ENCODE measurements at regions not wholly inside any gene's neighbourhood (a gene's known extent, or its start where the extent isn't known, plus 50 kb on each side); places are given as distances from the start of the nearest gene placed in this dataset.

GRCh38 chr2:49600524-49600923 is 446.2 kb upstream of the FSHR start:
- H3K27me3 ChIP-seq (ENCODE audit: insufficient read depth, low read length), result no peaks in the 10 kb centered on the region
- FAIRE-seq, result no peak
- no peaks in the 10 kb centered on the region for H3K36me3 ChIP-seq (ENCODE audit: insufficient read depth, low read length)
- no peak overlapping the region for H3K4me3 Mint-ChIP-seq (ENCODE audit: unreplicated experiment)
- no peak overlapping the region for H3K4me2 ChIP-seq (ENCODE audit: low read length)
- no peaks in the 10 kb centered on the region for H3K79me2 ChIP-seq (ENCODE audit: insufficient read depth, low read length)
- no peaks in the 10 kb centered on the region for H4K20me1 ChIP-seq (ENCODE audit: insufficient read depth, low read length)
- H3K27me3 Mint-ChIP-seq (ENCODE audit: low read depth, unreplicated experiment), result no peaks in the 10 kb centered on the region
- no peaks in the 10 kb centered on the region for H3K36me3 Mint-ChIP-seq (ENCODE audit: low read depth, unreplicated experiment)
- TF ChIP-seq EZH2 (IDR thresholded peaks at IDR 0.05; ENCODE audit: insufficient read depth, low read length), result no peak
- no peak for TF ChIP-seq CTCF (IDR thresholded peaks at IDR 0.05; ENCODE audit: insufficient read depth, low read depth, low read length)
- H3K27ac Mint-ChIP-seq (ENCODE audit: unreplicated experiment), result no peak overlapping the region
- H2AFZ ChIP-seq (ENCODE audit: low read depth, low read length), result no peak overlapping the region
- DNase-seq (ENCODE audit: low read depth), result no peak
- no peak overlapping the region for H3K27ac ChIP-seq (ENCODE audit: low read depth, low read length)
- H3K4me1 Mint-ChIP-seq (ENCODE audit: low read depth, unreplicated experiment), result no peaks in the 10 kb centered on the region
- no peaks in the 10 kb centered on the region for H3K4me1 ChIP-seq (ENCODE audit: insufficient read depth, low read length)
- no peak overlapping the region for H3K9ac ChIP-seq (ENCODE audit: low read length)
- H3K4me3 ChIP-seq (ENCODE audit: insufficient read depth, low read depth, low read length), result no peak overlapping the region
- H3K9me3 ChIP-seq (ENCODE audit: insufficient read depth, low read depth, low read length), result no peaks in the 10 kb centered on the region
- no peaks in the 10 kb centered on the region for H3K9me3 Mint-ChIP-seq (ENCODE audit: unreplicated experiment)

GRCh38 chr2:49598231-49598630 is 443.9 kb upstream of the FSHR start:
- H3K4me3 Mint-ChIP-seq (ENCODE audit: unreplicated experiment), result no peak overlapping the region
- H3K27me3 Mint-ChIP-seq (ENCODE audit: low read depth, unreplicated experiment), result no peaks in the 10 kb centered on the region
- Histone ChIP-seq H3K9ac (ENCODE audit: low read length) (no peak overlapping the region), H3K9me3 (ENCODE audit: insufficient read depth, low read depth, low read length) (no peaks in the 10 kb centered on the region), H3K4me3 (ENCODE audit: insufficient read depth, low read depth, low read length) (no peak overlapping the region), H4K20me1 (ENCODE audit: insufficient read depth, low read length) (no peaks in the 10 kb centered on the region), H3K79me2 (ENCODE audit: insufficient read depth, low read length) (no peaks in the 10 kb centered on the region), H3K27me3 (ENCODE audit: insufficient read depth, low read length) (no peaks in the 10 kb centered on the region), H2AFZ (ENCODE audit: low read depth, low read length) (no peak overlapping the region), H3K36me3 (ENCODE audit: insufficient read depth, low read length) (no peaks in the 10 kb centered on the region), H3K4me1 (ENCODE audit: insufficient read depth, low read length) (no peaks in the 10 kb centered on the region), H3K4me2 (ENCODE audit: low read length) (no peak overlapping the region), H3K27ac (ENCODE audit: low read depth, low read length) (no peak overlapping the region)
- no peak for DNase-seq (ENCODE audit: low read depth)
- H3K27ac Mint-ChIP-seq (ENCODE audit: unreplicated experiment), result no peak overlapping the region
- TF ChIP-seq CTCF (IDR thresholded peaks at IDR 0.05; ENCODE audit: insufficient read depth, low read depth, low read length), result no peak
- TF ChIP-seq EZH2 (IDR thresholded peaks at IDR 0.05; ENCODE audit: insufficient read depth, low read length), result no peak
- no peaks in the 10 kb centered on the region for H3K36me3 Mint-ChIP-seq (ENCODE audit: low read depth, unreplicated experiment)
- peaks cover 13% of the 10 kb centered on the region for H3K9me3 Mint-ChIP-seq (ENCODE audit: unreplicated experiment)
- FAIRE-seq, result no peak
- no peaks in the 10 kb centered on the region for H3K4me1 Mint-ChIP-seq (ENCODE audit: low read depth, unreplicated experiment)

GRCh38 chr2:49585921-49586320 is 431.6 kb upstream of the FSHR start:
- Histone ChIP-seq H3K9ac (ENCODE audit: low read length) (no peak overlapping the region), H2AFZ (ENCODE audit: low read depth, low read length) (no peak overlapping the region), H3K4me2 (ENCODE audit: low read length) (no peak overlapping the region), H3K9me3 (ENCODE audit: insufficient read depth, low read depth, low read length) (no peaks in the 10 kb centered on the region), H3K36me3 (ENCODE audit: insufficient read depth, low read length) (no peaks in the 10 kb centered on the region), H3K4me1 (ENCODE audit: insufficient read depth, low read length) (no peaks in the 10 kb centered on the region), H3K4me3 (ENCODE audit: insufficient read depth, low read depth, low read length) (no peak overlapping the region), H3K27me3 (ENCODE audit: insufficient read depth, low read length) (no peaks in the 10 kb centered on the region), H3K27ac (ENCODE audit: low read depth, low read length) (no peak overlapping the region), H3K79me2 (ENCODE audit: insufficient read depth, low read length) (no peaks in the 10 kb centered on the region), H4K20me1 (ENCODE audit: insufficient read depth, low read length) (no peaks in the 10 kb centered on the region)
- FAIRE-seq, result no peak
- no peak for DNase-seq (ENCODE audit: low read depth)
- Mint-ChIP-seq H3K27me3 (ENCODE audit: low read depth, unreplicated experiment) (no peaks in the 10 kb centered on the region), H3K27ac (ENCODE audit: unreplicated experiment) (no peak overlapping the region), H3K9me3 (ENCODE audit: unreplicated experiment) (no peaks in the 10 kb centered on the region), H3K4me3 (ENCODE audit: unreplicated experiment) (no peak overlapping the region), H3K4me1 (ENCODE audit: low read depth, unreplicated experiment) (no peaks in the 10 kb centered on the region), H3K36me3 (ENCODE audit: low read depth, unreplicated experiment) (no peaks in the 10 kb centered on the region)
- no peak for TF ChIP-seq EZH2 (IDR thresholded peaks at IDR 0.05; ENCODE audit: insufficient read depth, low read length)
- TF ChIP-seq CTCF (IDR thresholded peaks at IDR 0.05; ENCODE audit: insufficient read depth, low read depth, low read length), result no peak
